Vagina (tissue), 2 donors: ENCODE measurements at regions not wholly inside any gene's neighbourhood (a gene's known extent, or its start where the extent isn't known, plus 50 kb on each side); places are given as distances from the start of the nearest gene placed in this dataset.
A peak's percentile ranks its signal among the peaks of the same experiment; 100 is the strongest.

ENCODE experiments used
- DNase-seq, 2 donors: peaks; one replicate each; pipeline ENCODE4 v3.0.0-alpha.2; 2017; ENCODE audit errors: extremely low spot score in 2 of 2
- H3K27ac ChIP-seq: fragments of 200-600 bp; sonication (generic); one replicate; pipeline ENCODE4 v1.5.1; 2019
- H3K27me3 ChIP-seq: fragments of 200-600 bp; sonication (generic); one replicate; pipeline ENCODE4 v1.5.1; 2019
- H3K36me3 ChIP-seq, 2 donors: fragments of 200-600 bp; sonication (generic); one replicate each; pipeline ENCODE4 v1.5.1; 2017 to 2019
- H3K4me1 ChIP-seq: fragments of 200-600 bp; sonication (generic); one replicate; pipeline ENCODE4 v1.5.1; 2019
- H3K4me3 ChIP-seq, 2 donors: fragments of 200-600 bp; sonication (generic); 1 replicate in 1 of 2; 2 replicates in 1 of 2; pipeline ENCODE4 v1.5.1; 2016 to 2019
- H3K9me3 ChIP-seq: fragments of 200-600 bp; sonication (generic); one replicate; pipeline ENCODE4 v1.5.1; 2019
- CTCF ChIP-seq, 3 experiments: fragments of 450-650 bp in 2 of 3; fragments of 200-600 bp in 1 of 3; sonication (generic) in 1 of 3; IDR thresholded peaks; one replicate each; pipeline ENCODE4 v1.5.1; 2017 to 2019; ENCODE audit warnings: antibody characterized with exemption in 3 of 3, mild to moderate bottlenecking in 2 of 3, moderate library complexity in 2 of 3
- POLR2A ChIP-seq, 2 donors: fragments of 450-650 bp; IDR thresholded peaks; one replicate each; pipeline ENCODE4 v1.6.1; 2017; ENCODE audit warnings: antibody characterized with exemption in 2 of 2, mild to moderate bottlenecking in 2 of 2, moderate library complexity in 2 of 2
- POLR2AphosphoS5 ChIP-seq, 2 donors: sonication (generic); formaldehyde crosslinking; IDR thresholded peaks; one replicate each; pipeline ENCODE4 v1.9.0; 2017; ENCODE audit warnings: antibody characterized with exemption in 2 of 2, mild to moderate bottlenecking in 2 of 2, low read depth in 1 of 2; ENCODE audit not compliant: insufficient read depth in 1 of 2
- intact Hi-C: fragments of 100-400 bp; cut with DNase I; formaldehyde crosslinking; loops from one replicate; pipeline ENCODE4 v1.15.1; 2023

GRCh38 chr7:35384761-35385700 lies 131.1 kb upstream of the TBX20 start:
- no peaks in the 10 kb centered on the region for H3K9me3 ChIP-seq
- no peaks in the 10 kb centered on the region for H3K36me3 ChIP-seq
- no peak for TF ChIP-seq POLR2A (IDR thresholded peaks at IDR 0.05)
- no peak for TF ChIP-seq CTCF (IDR thresholded peaks at IDR 0.05)
- TF ChIP-seq POLR2AphosphoS5 (IDR thresholded peaks at IDR 0.05; ENCODE audit: insufficient read depth in 1 of 2, low read depth in 1 of 2), result no peak
- intact Hi-C loops, result no loop called here
- H3K27me3 ChIP-seq, result no peaks in the 10 kb centered on the region
- H3K4me1 ChIP-seq, result no peaks in the 10 kb centered on the region
- no peak for DNase-seq
- H3K4me3 ChIP-seq, result no peak overlapping the region
- no peak overlapping the region for H3K27ac ChIP-seq

GRCh38 chr7:35380739-35381224 lies 126.9 kb upstream of the TBX20 start:
- Histone ChIP-seq H3K27ac (no peak overlapping the region), H3K4me3 (no peak overlapping the region), H3K4me1 (no peaks in the 10 kb centered on the region), H3K27me3 (no peaks in the 10 kb centered on the region), H3K36me3 (no peaks in the 10 kb centered on the region), H3K9me3 (no peaks in the 10 kb centered on the region)
- DNase-seq, result no peak
- intact Hi-C loops, result no loop called here
- TF ChIP-seq POLR2A (IDR thresholded peaks at IDR 0.05) (no peak), CTCF (IDR thresholded peaks at IDR 0.05) (no peak), POLR2AphosphoS5 (IDR thresholded peaks at IDR 0.05; ENCODE audit: insufficient read depth in 1 of 2, low read depth in 1 of 2) (no peak)

GRCh38 chr7:35379481-35379880 lies 125.6 kb upstream of the TBX20 start:
- no peaks in the 10 kb centered on the region for H3K4me1 ChIP-seq
- H3K27ac ChIP-seq, result no peak overlapping the region
- H3K27me3 ChIP-seq, result no peaks in the 10 kb centered on the region
- H3K9me3 ChIP-seq, result no peaks in the 10 kb centered on the region
- H3K4me3 ChIP-seq, result no peak overlapping the region
- TF ChIP-seq POLR2A (IDR thresholded peaks at IDR 0.05), result no peak
- H3K36me3 ChIP-seq, result no peaks in the 10 kb centered on the region
- DNase-seq, result peak in 1 of 2 donors; percentile 75
- intact Hi-C loops, result no loop called here

GRCh38 chr7:35375516-35375915 lies 121.6 kb upstream of the TBX20 start:
- Histone ChIP-seq H3K27me3 (no peaks in the 10 kb centered on the region), H3K9me3 (no peaks in the 10 kb centered on the region), H3K4me1 (no peaks in the 10 kb centered on the region), H3K4me3 (no peak overlapping the region), H3K27ac (no peak overlapping the region), H3K36me3 (no peaks in the 10 kb centered on the region)
- intact Hi-C loops, result no loop called here
- peak in 1 of 2 donors; percentile 27 for DNase-seq
- no peak for TF ChIP-seq CTCF (IDR thresholded peaks at IDR 0.05)
- no peak for TF ChIP-seq POLR2AphosphoS5 (IDR thresholded peaks at IDR 0.05; ENCODE audit: insufficient read depth in 1 of 2, low read depth in 1 of 2)
- no peak for TF ChIP-seq POLR2A (IDR thresholded peaks at IDR 0.05)

GRCh38 chr7:35374858-35375257 lies 121.0 kb upstream of the TBX20 start:
- DNase-seq, result peak in 1 of 2 donors; percentile 44
- H3K27ac ChIP-seq, result no peak overlapping the region
- H3K4me3 ChIP-seq, result no peak overlapping the region
- H3K9me3 ChIP-seq, result no peaks in the 10 kb centered on the region
- H3K36me3 ChIP-seq, result no peaks in the 10 kb centered on the region
- intact Hi-C loops, result no loop called here
- no peaks in the 10 kb centered on the region for H3K27me3 ChIP-seq
- TF ChIP-seq CTCF (IDR thresholded peaks at IDR 0.05) (no peak), POLR2AphosphoS5 (IDR thresholded peaks at IDR 0.05; ENCODE audit: insufficient read depth in 1 of 2, low read depth in 1 of 2) (no peak), POLR2A (IDR thresholded peaks at IDR 0.05) (no peak)
- no peaks in the 10 kb centered on the region for H3K4me1 ChIP-seq
